GM18519 (cell line): ENCODE measurements at regions not wholly inside any gene's neighbourhood (a gene's known extent, or its start where the extent isn't known, plus 50 kb on each side); places are given as distances from the start of the nearest gene placed in this dataset.

ENCODE experiments used
- ATAC-seq: cut with Tn5 transposase; IDR thresholded peaks from one replicate; pipeline ENCODE4 v1.9.1; 2021; ENCODE audit warnings: mild to moderate bottlenecking, moderate library complexity; ENCODE audit not compliant: unreplicated experiment, low FRiP score

GRCh38 chr12:17810399-17810798 is 279.6 kb downstream of the RERGL start:
- no peak for ATAC-seq

GRCh38 chr12:17809206-17809605 is 280.8 kb downstream of the RERGL start:
- no peak for ATAC-seq

DNA sequence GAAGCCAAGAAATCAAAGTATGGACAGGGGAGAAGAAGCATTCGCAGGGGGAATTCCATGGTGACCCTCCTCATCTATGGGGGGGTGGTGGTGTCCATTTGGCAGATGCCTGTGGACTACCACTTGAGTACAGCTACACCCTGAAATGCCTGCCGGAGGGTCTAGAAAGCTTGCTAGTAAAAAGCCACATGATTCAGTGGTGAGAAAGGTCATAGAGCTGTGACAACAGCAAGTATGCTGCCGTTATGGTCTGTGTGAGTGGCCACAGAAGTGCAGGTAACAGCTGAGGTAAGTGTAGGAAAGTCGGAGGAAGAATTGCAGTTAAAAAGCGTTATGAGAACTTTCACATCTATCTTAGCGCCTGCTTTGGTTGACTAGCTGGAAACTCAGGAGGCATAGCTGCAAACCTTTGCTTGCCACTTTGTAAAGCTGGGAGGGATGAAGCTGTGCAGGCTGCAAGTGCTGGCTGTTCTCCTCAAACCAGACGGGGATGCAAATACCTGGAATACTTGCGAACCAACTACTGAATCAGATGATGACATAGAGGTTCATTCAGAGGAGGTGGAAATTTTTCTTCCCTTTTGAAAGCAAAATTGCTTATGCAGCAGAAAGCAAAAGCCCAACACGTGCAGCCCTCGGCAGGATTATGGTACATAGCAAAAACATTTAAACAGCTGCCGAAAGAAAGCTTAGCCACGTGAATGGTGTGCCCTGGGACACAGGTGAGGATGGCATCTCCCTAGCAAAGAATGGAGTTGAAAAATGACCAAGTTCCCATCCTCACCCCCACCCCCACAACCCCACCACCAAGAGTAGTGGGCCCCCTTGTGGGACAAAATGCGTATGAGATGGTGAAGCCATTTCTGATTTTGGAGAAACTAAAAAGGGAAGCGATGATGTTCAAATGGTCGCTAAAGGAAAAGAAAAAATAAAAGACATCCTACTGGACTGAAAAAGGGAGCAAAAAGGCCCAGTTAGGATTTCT is 287.0 kb downstream of the RERGL start:
- no peak for ATAC-seq

DNA sequence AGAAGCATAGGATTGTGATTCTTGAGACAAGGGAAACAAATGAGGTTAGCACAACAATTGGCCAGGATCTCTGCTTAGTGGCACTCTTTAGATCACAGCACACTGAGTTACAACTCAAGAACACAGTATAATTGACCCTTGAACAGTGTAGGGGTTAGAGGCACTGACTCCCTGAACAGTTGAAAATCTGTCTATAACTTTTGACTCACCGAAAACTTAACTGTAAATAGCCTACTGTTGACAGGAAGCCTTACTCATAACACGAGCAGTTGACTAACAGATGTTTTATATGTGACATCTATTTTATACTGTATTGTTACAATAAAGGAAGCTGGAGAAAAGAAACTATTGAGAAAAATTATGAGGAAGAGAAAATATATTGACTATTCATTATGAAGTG is 296.1 kb downstream of the RERGL start:
- ATAC-seq, result no peak

DNA sequence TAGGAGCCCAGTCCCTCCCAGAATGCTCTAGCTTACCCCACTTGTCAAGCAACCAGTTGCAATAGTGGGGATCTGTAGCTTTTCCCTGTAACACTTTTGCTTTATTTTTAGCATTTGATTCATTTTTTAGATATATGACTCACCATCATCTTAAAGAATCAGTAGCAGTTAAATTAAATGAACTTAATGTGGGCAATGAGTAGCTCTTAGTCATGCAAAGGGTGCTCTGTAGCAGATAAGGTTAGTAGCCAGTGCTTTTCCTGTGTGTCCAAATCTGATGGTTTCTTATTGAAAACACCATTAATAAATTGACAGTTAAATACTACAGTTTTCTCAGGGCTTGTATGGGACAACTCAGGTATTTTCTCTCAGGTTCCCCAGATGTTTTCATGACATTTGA is 311.8 kb downstream of the RERGL start:
- ATAC-seq, result no peak

GRCh38 chr12:17763366-17763765 is 326.6 kb downstream of the RERGL start:
- no peak for ATAC-seq

DNA sequence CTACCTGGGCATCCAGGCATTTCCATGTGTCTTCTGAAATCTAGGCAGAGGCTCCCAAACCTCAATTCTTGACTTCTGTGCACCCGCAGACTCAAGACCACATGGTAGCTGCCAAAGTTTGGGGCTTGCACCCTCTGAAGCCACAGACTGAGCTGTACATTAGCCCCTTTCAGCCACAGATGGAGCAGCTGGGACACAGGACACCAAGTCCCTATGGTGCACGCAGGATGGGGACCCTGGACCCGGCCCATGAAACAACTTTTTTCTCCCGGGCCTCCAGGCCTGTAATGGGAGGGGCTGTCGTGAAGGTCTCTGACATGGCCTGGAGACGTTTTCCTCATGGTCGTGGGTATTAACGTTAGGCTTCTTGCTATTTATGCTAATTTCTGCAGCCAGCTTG is 330.0 kb downstream of the RERGL start:
- ATAC-seq, result no peak
